DND-41 (cell line): ENCODE measurements at regions not wholly inside any gene's neighbourhood (a gene's known extent, or its start where the extent isn't known, plus 50 kb on each side); places are given as distances from the start of the nearest gene placed in this dataset.
"Not testable (repeated sequence)": the region's sequence is repeated elsewhere in the genome, so short reads cannot be mapped to it uniquely, and the experiment has no call there.

ENCODE experiments used
- ATAC-seq: fragments of 200-7000 bp; cut with Tn5 transposase; 3 replicates; pipeline ENCODE4 v1.9.1; 2021; ENCODE audit warnings: low read depth; ENCODE audit not compliant: insufficient read depth
- DNase-seq: peaks from one replicate; pipeline ENCODE4 v3.0.0-alpha.2; 2020
- H2AFZ ChIP-seq: 2 replicates; pipeline ENCODE4 v1.6.0; 2012; ENCODE audit warnings: low read depth, low read length
- H3K27ac ChIP-seq: 2 replicates; pipeline ENCODE4 v1.5.1; 2012; ENCODE audit warnings: low read length, inconsistent platforms
- H3K27me3 ChIP-seq: fragments of 200-600 bp; sonication (generic); 2 replicates; pipeline ENCODE4 v1.6.0; 2012; ENCODE audit warnings: low read length, mild to moderate bottlenecking, inconsistent platforms; ENCODE audit not compliant: insufficient read depth, poor library complexity
- H3K36me3 ChIP-seq: 2 replicates; pipeline ENCODE4 v1.5.1; 2012; ENCODE audit warnings: low read length, inconsistent platforms; ENCODE audit not compliant: insufficient read depth
- H3K4me1 ChIP-seq: 2 replicates; pipeline ENCODE4 v1.5.1; 2012; ENCODE audit warnings: mild to moderate bottlenecking, low read length; ENCODE audit not compliant: insufficient read depth
- H3K4me2 ChIP-seq: 2 replicates; pipeline ENCODE4 v1.6.0; 2012; ENCODE audit warnings: mild to moderate bottlenecking, moderate library complexity, low read length, inconsistent platforms; ENCODE audit not compliant: insufficient read depth
- H3K4me3 ChIP-seq, 2 experiments: fragments of 200-600 bp in 1 of 2; shearing (Covaris generic) in 1 of 2; 2 replicates each; pipeline ENCODE4 v1.5.1; 2012 to 2016; ENCODE audit warnings: inconsistent platforms in 2 of 2, low read length in 2 of 2, mild to moderate bottlenecking in 2 of 2, low read depth in 1 of 2, moderate library complexity in 1 of 2
- H3K79me2 ChIP-seq: 2 replicates; pipeline ENCODE4 v1.6.0; 2012; ENCODE audit warnings: low read length, inconsistent platforms; ENCODE audit not compliant: insufficient read depth
- H3K9ac ChIP-seq: 2 replicates; pipeline ENCODE4 v1.6.0; 2012; ENCODE audit warnings: low read depth, mild to moderate bottlenecking, inconsistent platforms, low read length, moderate library complexity
- H3K9me3 ChIP-seq: 2 replicates; pipeline ENCODE4 v1.5.1; 2012; ENCODE audit warnings: low read length, moderate library complexity, mild to moderate bottlenecking, inconsistent platforms; ENCODE audit not compliant: insufficient read depth, severe bottlenecking
- H4K20me1 ChIP-seq: 2 replicates; pipeline ENCODE4 v1.6.0; 2012; ENCODE audit warnings: low read length; ENCODE audit not compliant: insufficient read depth
- CTCF ChIP-seq: IDR thresholded peaks from 2 replicates; pipeline ENCODE4 v1.5.1; 2012; ENCODE audit warnings: borderline replicate concordance, low read length, moderate library complexity, mild to moderate bottlenecking; ENCODE audit not compliant: poor library complexity, severe bottlenecking; ENCODE audit errors: extremely low read depth
- EZH2 ChIP-seq: IDR thresholded peaks from 3 replicates; pipeline ENCODE4 v1.6.1; 2012; ENCODE audit warnings: borderline replicate concordance, low read depth, mild to moderate bottlenecking, moderate library complexity, low read length, inconsistent platforms; ENCODE audit not compliant: severe bottlenecking

DNA sequence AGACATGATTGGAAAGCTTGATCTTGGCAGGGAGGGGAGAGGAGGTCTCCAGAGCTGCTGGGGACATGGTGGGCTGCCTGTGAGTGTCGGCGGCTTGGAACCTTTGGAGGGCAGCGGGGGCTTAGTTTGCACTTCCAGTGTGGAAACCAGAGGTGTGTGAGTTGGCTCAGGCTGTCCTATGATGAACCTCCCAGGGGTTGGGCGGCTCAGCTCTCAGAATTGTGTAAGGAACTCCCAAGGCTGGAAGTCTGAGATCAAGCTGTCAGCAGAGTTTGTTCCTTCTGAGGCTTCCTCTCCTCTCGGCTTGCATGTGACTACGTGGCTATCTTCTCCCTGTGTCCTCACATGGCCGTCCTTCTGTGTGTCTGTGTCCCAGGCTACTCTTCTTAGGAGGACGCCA lies 87.9 kb upstream of the B3GAT1 start:
- Histone ChIP-seq H3K9me3 (no peaks in the 10 kb centered on the region), H3K4me1 (no peaks in the 10 kb centered on the region), H4K20me1 (no peaks in the 10 kb centered on the region), H3K4me2 (no peak overlapping the region), H3K4me3 (no peak overlapping the region), H3K36me3 (no peaks in the 10 kb centered on the region), H2AFZ (no peak overlapping the region), H3K27me3 (no peaks in the 10 kb centered on the region), H3K9ac (no peak overlapping the region), H3K79me2 (no peaks in the 10 kb centered on the region), H3K27ac (no peak overlapping the region)
- DNase-seq: no peak
- no peak for TF ChIP-seq CTCF
- no peak for ATAC-seq

DNA sequence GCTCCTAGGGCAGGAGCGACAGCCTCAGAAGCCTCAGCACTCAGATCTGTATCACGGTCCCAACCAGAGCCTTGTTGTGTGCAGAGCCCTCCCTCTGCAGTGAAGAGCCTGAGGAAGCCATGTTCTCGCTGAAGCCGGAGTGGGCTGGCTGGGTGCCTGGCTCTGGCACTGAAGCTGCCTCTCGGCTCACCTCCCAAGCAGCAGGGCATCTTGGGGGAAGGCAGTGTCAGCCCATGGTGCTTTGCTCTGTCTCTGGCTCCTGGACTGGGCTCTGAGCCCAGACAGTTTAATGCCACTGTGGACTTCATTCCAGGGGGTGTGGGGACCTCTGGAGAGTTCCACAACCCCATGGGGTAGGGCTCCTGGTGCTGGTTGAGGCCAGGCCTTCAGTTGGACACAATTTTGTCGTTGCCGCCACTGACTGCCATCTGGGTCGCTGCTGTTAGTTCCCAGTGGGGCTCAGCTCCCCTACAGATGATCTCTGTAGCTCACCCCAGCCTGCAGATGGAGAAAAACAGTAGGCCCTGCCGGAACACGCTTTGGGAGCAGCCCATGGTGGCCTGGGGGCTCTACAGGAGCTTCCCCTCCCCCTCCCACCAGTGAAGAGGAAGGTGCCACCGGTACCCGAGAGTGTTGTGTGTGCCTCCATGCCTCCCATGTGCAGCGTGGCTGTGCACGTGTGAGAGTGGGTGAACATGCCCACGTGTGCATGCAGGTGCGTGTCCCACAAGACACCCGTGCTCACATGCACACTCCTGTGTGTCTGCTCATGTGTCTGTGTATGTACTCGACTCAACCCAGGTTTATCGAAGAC lies 86.5 kb upstream of the B3GAT1 start:
- DNase-seq (no peak), ATAC-seq (no peak)
- no peak overlapping the region for H3K9ac ChIP-seq
- H4K20me1 ChIP-seq: no peaks in the 10 kb centered on the region
- H3K36me3 ChIP-seq: no peaks in the 10 kb centered on the region
- H3K4me1 ChIP-seq: no peaks in the 10 kb centered on the region
- H3K79me2 ChIP-seq: no peaks in the 10 kb centered on the region
- H3K27me3 ChIP-seq: no peaks in the 10 kb centered on the region
- H2AFZ ChIP-seq: no peak overlapping the region
- TF ChIP-seq CTCF (no peak), EZH2 (no peak)
- H3K9me3 ChIP-seq: no peaks in the 10 kb centered on the region
- no peak overlapping the region for H3K4me3 ChIP-seq
- no peak overlapping the region for H3K4me2 ChIP-seq
- no peak overlapping the region for H3K27ac ChIP-seq

DNA sequence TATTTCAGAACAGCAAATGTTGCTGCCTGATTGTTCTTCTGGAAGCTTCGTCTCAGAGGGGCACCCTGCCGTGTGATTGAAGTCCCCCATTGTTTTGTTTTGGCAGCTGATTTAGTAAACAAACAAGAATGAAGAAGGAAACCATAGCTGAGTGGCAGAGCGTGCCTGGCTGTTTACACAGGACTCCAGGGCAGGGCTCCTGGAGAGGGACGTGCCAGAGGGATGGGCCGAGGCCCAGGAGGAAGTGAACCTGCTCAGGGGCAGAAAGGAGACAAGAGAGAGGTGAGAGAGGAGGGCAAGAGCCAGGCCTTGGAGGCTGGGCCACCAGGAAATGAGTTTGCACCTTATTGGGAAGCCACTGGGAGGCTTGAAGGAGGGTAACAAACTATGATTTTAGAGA lies 85.5 kb upstream of the B3GAT1 start:
- no peaks in the 10 kb centered on the region for H4K20me1 ChIP-seq
- no peak overlapping the region for H3K4me2 ChIP-seq
- no peak overlapping the region for H3K4me3 ChIP-seq
- H3K27ac ChIP-seq: no peak overlapping the region
- H3K27me3 ChIP-seq: no peaks in the 10 kb centered on the region
- no peak overlapping the region for H2AFZ ChIP-seq
- no peaks in the 10 kb centered on the region for H3K4me1 ChIP-seq
- no peak for ATAC-seq
- H3K9ac ChIP-seq: no peak overlapping the region
- no peaks in the 10 kb centered on the region for H3K36me3 ChIP-seq
- DNase-seq: no peak
- no peak for TF ChIP-seq CTCF
- H3K79me2 ChIP-seq: no peaks in the 10 kb centered on the region
- no peaks in the 10 kb centered on the region for H3K9me3 ChIP-seq

DNA sequence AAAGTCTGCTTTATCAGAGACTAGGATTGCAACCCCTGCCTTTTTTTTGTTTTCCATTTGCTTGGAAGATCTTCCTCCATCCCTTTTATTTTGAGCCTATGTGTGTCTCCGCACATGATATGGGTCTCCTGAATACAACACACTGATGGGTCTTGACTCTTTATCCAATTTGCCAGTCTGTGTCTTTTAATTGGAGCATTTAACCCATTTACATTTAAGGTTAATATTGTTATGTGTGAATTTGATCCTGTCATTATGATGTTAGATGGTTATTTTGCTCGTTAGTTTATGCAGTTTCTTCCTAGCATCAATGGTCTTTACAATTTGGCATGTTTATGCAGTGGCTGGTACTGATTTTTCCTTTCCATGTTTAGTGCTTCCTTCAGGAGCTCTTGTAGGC lies 84.0 kb upstream of the B3GAT1 start:
- H3K4me3 ChIP-seq, H3K36me3 ChIP-seq, H3K79me2 ChIP-seq, H3K27me3 ChIP-seq, H4K20me1 ChIP-seq, H3K4me1 ChIP-seq, H3K9me3 ChIP-seq, H3K27ac ChIP-seq, ATAC-seq, H3K9ac ChIP-seq, H2AFZ ChIP-seq, DNase-seq, H3K4me2 ChIP-seq: not testable (repeated sequence)

- not testable (repeated sequence) for H3K9me3 ChIP-seq, H2AFZ ChIP-seq, H3K4me2 ChIP-seq, H3K27me3 ChIP-seq, H3K4me1 ChIP-seq, H3K36me3 ChIP-seq, H3K79me2 ChIP-seq, H4K20me1 ChIP-seq, H3K9ac ChIP-seq, DNase-seq, ATAC-seq, H3K27ac ChIP-seq, H3K4me3 ChIP-seq
Observed at GRCh38 chr11:134494395-134494794, 82.4 kb upstream of the B3GAT1 start.

DNA sequence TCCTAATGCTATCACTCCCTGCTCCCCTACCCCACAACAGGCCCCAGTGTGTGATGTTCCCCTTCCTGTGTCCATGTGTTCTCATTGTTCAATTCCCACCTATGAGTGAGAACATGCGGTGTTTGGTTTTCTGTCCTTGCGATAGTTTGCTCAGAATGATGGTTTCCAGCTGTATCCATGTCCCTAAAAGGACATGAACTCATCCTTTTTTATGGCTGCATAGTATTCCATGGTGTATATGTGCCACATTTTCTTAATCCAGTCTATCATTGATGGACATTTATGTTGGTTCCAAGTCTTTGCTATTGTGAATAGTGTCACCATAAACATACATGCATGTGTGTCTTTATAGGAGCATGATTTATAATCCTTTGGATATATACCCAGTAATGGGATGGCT lies 80.4 kb upstream of the B3GAT1 start:
- H3K27me3 ChIP-seq, H3K79me2 ChIP-seq, ATAC-seq, H3K4me1 ChIP-seq, H3K9me3 ChIP-seq, H3K36me3 ChIP-seq, H4K20me1 ChIP-seq, H3K4me2 ChIP-seq, DNase-seq, H3K9ac ChIP-seq, H2AFZ ChIP-seq, H3K27ac ChIP-seq, H3K4me3 ChIP-seq: not testable (repeated sequence)
